WTC11 (cell line): ENCODE measurements at regions not wholly inside any gene's neighbourhood (a gene's known extent, or its start where the extent isn't known, plus 50 kb on each side); places are given as distances from the start of the nearest gene placed in this dataset.

Experiments
- ATAC-seq: fragments of 200-7000 bp; cut with Tn5 transposase; 2 replicates; pipeline ENCODE4 v1.10.0; 2021; ENCODE audit warnings: mild to moderate bottlenecking, moderate library complexity
- CTCF ChIA-PET: fragments of 300-600 bp; sonication (Branson Sonifier 250); formaldehyde crosslinking; loops from one replicate; lab custom pipeline; 2021; ENCODE audit warnings: antibody characterized with exemption; lab: Charles Lee
- POLR2A ChIA-PET: fragments of 350-600 bp; sonication (Branson Sonifier 250); formaldehyde crosslinking; loops from one replicate; lab custom pipeline; 2021; ENCODE audit warnings: antibody characterized with exemption; lab: Charles Lee
- DNase-seq: peaks from one replicate; pipeline ENCODE4 v3.0.0; 2021; ENCODE audit warnings: low spot score
- H3K27ac Mint-ChIP-seq: 2 replicates; pipeline ENCODE4 v1.8.0; 2021; ENCODE audit warnings: mixed read lengths
- H3K27me3 Mint-ChIP-seq: 2 replicates; pipeline ENCODE4 v1.8.0; 2021; ENCODE audit warnings: low read depth, mild to moderate bottlenecking, moderate library complexity, mixed read lengths
- H3K36me3 Mint-ChIP-seq: 2 replicates; pipeline ENCODE4 v1.8.0; 2021; ENCODE audit warnings: mixed read lengths
- H3K4me1 Mint-ChIP-seq: 2 replicates; pipeline ENCODE4 v1.8.0; 2022; ENCODE audit warnings: mixed read lengths
- H3K4me3 Mint-ChIP-seq: 2 replicates; pipeline ENCODE4 v1.8.0; 2021; ENCODE audit warnings: mild to moderate bottlenecking, moderate library complexity, mixed read lengths
- H3K9me3 Mint-ChIP-seq: 2 replicates; pipeline ENCODE4 v1.8.0; 2021; ENCODE audit warnings: mixed read lengths
- ARID4B ChIP-seq: sonication (generic); formaldehyde crosslinking; IDR thresholded peaks from 2 replicates; pipeline ENCODE4 v1.8.0; 2023; ENCODE audit warnings: missing genetic modification reagents, mild to moderate bottlenecking, borderline replicate concordance
- ATF2 ChIP-seq: sonication (generic); formaldehyde crosslinking; IDR thresholded peaks from 2 replicates; pipeline ENCODE4 v1.8.1; 2022; ENCODE audit warnings: low read depth, missing genetic modification reagents, borderline replicate concordance
- ATF3 ChIP-seq: sonication (generic); formaldehyde crosslinking; conservative IDR thresholded peaks from 2 replicates; pipeline ENCODE4 v1.8.1; 2022; ENCODE audit warnings: mild to moderate bottlenecking, missing genetic modification reagents
- ELF4 ChIP-seq: sonication (generic); formaldehyde crosslinking; IDR thresholded peaks from 2 replicates; pipeline ENCODE4 v1.8.1; 2022; ENCODE audit warnings: low read depth, mild to moderate bottlenecking, moderate library complexity, missing genetic modification reagents
- ESRRA ChIP-seq: sonication (generic); formaldehyde crosslinking; IDR thresholded peaks from 2 replicates; pipeline ENCODE4 v1.8.1; 2022; ENCODE audit warnings: mild to moderate bottlenecking, missing genetic modification reagents, borderline replicate concordance
- GTF2I ChIP-seq: fragments of 250-450 bp; sonication (Bioruptor Pico); conservative IDR thresholded peaks from 2 replicates; pipeline ENCODE4 v1.4.0; 2021; ENCODE audit warnings: mild to moderate bottlenecking
- HMGA2 ChIP-seq: fragments of 250-450 bp; sonication (Bioruptor Pico); IDR thresholded peaks from 2 replicates; pipeline ENCODE4 v1.4.0; 2021; ENCODE audit warnings: mild to moderate bottlenecking, moderate library complexity
- JAZF1 ChIP-seq: fragments of 250-450 bp; sonication (Bioruptor Pico); IDR thresholded peaks from 2 replicates; pipeline ENCODE4 v1.9.0; 2021; ENCODE audit warnings: moderate library complexity, mild to moderate bottlenecking, inconsistent platforms
- JUN ChIP-seq: sonication (generic); formaldehyde crosslinking; IDR thresholded peaks from 2 replicates; pipeline ENCODE4 v1.8.0; 2023; ENCODE audit warnings: mild to moderate bottlenecking, missing genetic modification reagents
- MYBL2 ChIP-seq: sonication (generic); formaldehyde crosslinking; IDR thresholded peaks from 2 replicates; pipeline ENCODE4 v1.8.1; 2023; ENCODE audit warnings: mild to moderate bottlenecking, moderate library complexity, missing genetic modification reagents
- NFYB ChIP-seq: sonication (generic); formaldehyde crosslinking; conservative IDR thresholded peaks from 2 replicates; pipeline ENCODE4 v1.8.0; 2022; ENCODE audit warnings: low read depth, missing genetic modification reagents
- PRRX2 ChIP-seq: fragments of 250-450 bp; sonication (Bioruptor Pico); IDR thresholded peaks from 2 replicates; pipeline ENCODE4 v1.8.0; 2021; ENCODE audit warnings: mild to moderate bottlenecking
- STAT6 ChIP-seq: sonication (generic); formaldehyde crosslinking; conservative IDR thresholded peaks from 2 replicates; pipeline ENCODE4 v1.8.1; 2023; ENCODE audit warnings: mild to moderate bottlenecking, low read depth, missing genetic modification reagents, moderate library complexity
- TEAD1 ChIP-seq: sonication (generic); formaldehyde crosslinking; IDR thresholded peaks from 2 replicates; pipeline ENCODE4 v1.8.0; 2022; ENCODE audit warnings: mild to moderate bottlenecking, missing genetic modification reagents
- ZBTB21 ChIP-seq: sonication (generic); formaldehyde crosslinking; IDR thresholded peaks from 2 replicates; pipeline ENCODE4 v1.8.1; 2023; ENCODE audit warnings: mild to moderate bottlenecking, missing genetic modification reagents, borderline replicate concordance
- ZNF232 ChIP-seq: sonication (generic); formaldehyde crosslinking; IDR thresholded peaks from 2 replicates; pipeline ENCODE4 v1.8.0; 2022; ENCODE audit warnings: mild to moderate bottlenecking, missing genetic modification reagents
- ZNF317 ChIP-seq: sonication (generic); formaldehyde crosslinking; IDR thresholded peaks from 2 replicates; pipeline ENCODE4 v1.8.1; 2023; ENCODE audit warnings: low read depth, mild to moderate bottlenecking, moderate library complexity, missing genetic modification reagents, borderline replicate concordance
- ZNF416 ChIP-seq: fragments of 250-450 bp; sonication (Bioruptor Pico); IDR thresholded peaks from 2 replicates; pipeline ENCODE4 v1.9.0; 2021; ENCODE audit warnings: mild to moderate bottlenecking, inconsistent platforms
- ZNF423 ChIP-seq: fragments of 250-450 bp; sonication (Bioruptor Pico); IDR thresholded peaks from 2 replicates; pipeline ENCODE4 v2.1.2; 2022; ENCODE audit warnings: mild to moderate bottlenecking, moderate library complexity
- ZNF532 ChIP-seq: fragments of 250-450 bp; sonication (Bioruptor Pico); IDR thresholded peaks from 2 replicates; pipeline ENCODE4 v1.9.0; 2021; ENCODE audit warnings: mild to moderate bottlenecking, borderline replicate concordance

- H3K9me3 Mint-ChIP-seq: peaks cover 18% of the 10 kb centered on the region
- ChIA-PET POLR2A (no interaction called here), CTCF (no interaction called here)
- DNase-seq (no peak), ATAC-seq (no peak)
- H3K36me3 Mint-ChIP-seq: no peaks in the 10 kb centered on the region
- H3K27me3 Mint-ChIP-seq: no peaks in the 10 kb centered on the region
- no peaks in the 10 kb centered on the region for H3K4me1 Mint-ChIP-seq
- H3K27ac Mint-ChIP-seq: no peak overlapping the region
- TF ChIP-seq HMGA2 (CRISPR knock-in tag): no peak
- no peak for TF ChIP-seq ELF4
- no peak for TF ChIP-seq ARID4B (CRISPR knock-in tag)
- no peak for TF ChIP-seq ZBTB21 (CRISPR knock-in tag)
- no peak for TF ChIP-seq ZNF232 (CRISPR knock-in tag)
- TF ChIP-seq JUN (CRISPR knock-in tag): no peak
- no peak for TF ChIP-seq STAT6 (CRISPR knock-in tag)
- no peak for TF ChIP-seq PRRX2 (CRISPR knock-in tag)
- no peak for TF ChIP-seq ESRRA (CRISPR knock-in tag)
- TF ChIP-seq NFYB (CRISPR knock-in tag): no peak
- TF ChIP-seq ZNF423 (CRISPR knock-in tag): no peak
- TF ChIP-seq GTF2I: no peak
- TF ChIP-seq, all 79 proteins: peak for 0
- no peak overlapping the region for H3K4me3 Mint-ChIP-seq
Observed at GRCh38 chr20:7742479-7742878, 197.8 kb downstream of the HAO1 start.

GRCh38 chr20:7744411-7744810 is 195.8 kb downstream of the HAO1 start:
- no peak for DNase-seq
- CTCF ChIA-PET: no interaction called here
- TF ChIP-seq ZNF317 (CRISPR knock-in tag) (no peak), MYBL2 (no peak), JAZF1 (no peak), ZNF423 (CRISPR knock-in tag) (no peak), ZNF532 (CRISPR knock-in tag) (no peak), JUN (CRISPR knock-in tag) (no peak), TEAD1 (CRISPR knock-in tag) (no peak), ATF2 (CRISPR knock-in tag) (no peak), ATF3 (CRISPR knock-in tag) (no peak), ZNF416 (no peak)
- no peak overlapping the region for H3K4me3 Mint-ChIP-seq
- no peaks in the 10 kb centered on the region for H3K36me3 Mint-ChIP-seq
- peaks cover 18% of the 10 kb centered on the region for H3K9me3 Mint-ChIP-seq
- POLR2A ChIA-PET: no interaction called here
- no peaks in the 10 kb centered on the region for H3K27me3 Mint-ChIP-seq
- no peak for ATAC-seq
- no peaks in the 10 kb centered on the region for H3K4me1 Mint-ChIP-seq
- H3K27ac Mint-ChIP-seq: no peak overlapping the region
